Tibial nerve (tissue), 4 donors: ENCODE measurements at regions not wholly inside any gene's neighbourhood (a gene's known extent, or its start where the extent isn't known, plus 50 kb on each side); places are given as distances from the start of the nearest gene placed in this dataset.

Experiments used
- DNase-seq, 2 donors: peaks; one replicate each; pipeline ENCODE4 v3.0.0-alpha.2; 2019; ENCODE audit warnings: low spot score in 2 of 2
- H3K27ac ChIP-seq, 4 donors: fragments of 200-600 bp; sonication (generic) in 3 of 4; one replicate each; pipeline ENCODE4 v1.5.1; 2017 to 2019; ENCODE audit warnings: mild to moderate bottlenecking in 1 of 4
- H3K27me3 ChIP-seq, 2 donors: fragments of 200-600 bp; sonication (generic) in 1 of 2; one replicate each; pipeline versions ENCODE4 v1.5.1 to v1.6.0; 2017 to 2019
- H3K36me3 ChIP-seq, 3 donors: fragments of 200-600 bp; sonication (generic); one replicate each; pipeline ENCODE4 v1.5.1; 2018 to 2019
- H3K4me1 ChIP-seq, 4 donors: fragments of 200-600 bp; sonication (generic) in 3 of 4; one replicate each; pipeline ENCODE4 v1.5.1; 2017 to 2019
- H3K4me3 ChIP-seq, 4 donors: fragments of 200-600 bp; sonication (generic) in 3 of 4; one replicate each; pipeline ENCODE4 v1.5.1; 2017 to 2019; ENCODE audit warnings: mild to moderate bottlenecking in 1 of 4, moderate library complexity in 1 of 4
- H3K9me3 ChIP-seq, 4 donors: fragments of 200-600 bp; sonication (generic) in 3 of 4; one replicate each; pipeline ENCODE4 v1.5.1; 2017 to 2019
- EP300 ChIP-seq, 2 donors: sonication (generic); formaldehyde crosslinking; IDR thresholded peaks; one replicate each; pipeline ENCODE4 v1.6.1; 2017; ENCODE audit warnings: antibody characterized with exemption in 2 of 2, mild to moderate bottlenecking in 1 of 2
- POLR2A ChIP-seq, 2 donors: fragments of 450-650 bp; IDR thresholded peaks; one replicate each; pipeline ENCODE4 v1.6.1; 2017; ENCODE audit warnings: antibody characterized with exemption in 2 of 2, mild to moderate bottlenecking in 2 of 2, moderate library complexity in 2 of 2
- WGBS, 2 donors: methylation state at CpG; one replicate each; pipeline ENCODE4 v1.1.5; 2018; 5-methylcytosine and 5-hydroxymethylcytosine counted together
- TF ChIP-seq, protein P1 (sequence below), 5 experiments: fragments of 200-600 bp in 3 of 5; fragments of 450-650 bp in 2 of 5; sonication (generic) in 3 of 5; IDR thresholded peaks; one replicate each; pipeline ENCODE4 v1.5.1; 2016 to 2019; ENCODE audit warnings: antibody characterized with exemption in 5 of 5, mild to moderate bottlenecking in 3 of 5, moderate library complexity in 2 of 5

GRCh38 chr7:51630933-51631332 is 314.3 kb upstream of the COBL start:
- 92 to 95% methylated on average over 16 of the region's 16 CpGs for WGBS, 2 donors
- H3K36me3 ChIP-seq, result no peaks in the 10 kb centered on the region
- peaks cover 0 to 10% (median 0%) of the 10 kb centered on the region in 4 donors for H3K9me3 ChIP-seq
- TF ChIP-seq, protein P1, sequence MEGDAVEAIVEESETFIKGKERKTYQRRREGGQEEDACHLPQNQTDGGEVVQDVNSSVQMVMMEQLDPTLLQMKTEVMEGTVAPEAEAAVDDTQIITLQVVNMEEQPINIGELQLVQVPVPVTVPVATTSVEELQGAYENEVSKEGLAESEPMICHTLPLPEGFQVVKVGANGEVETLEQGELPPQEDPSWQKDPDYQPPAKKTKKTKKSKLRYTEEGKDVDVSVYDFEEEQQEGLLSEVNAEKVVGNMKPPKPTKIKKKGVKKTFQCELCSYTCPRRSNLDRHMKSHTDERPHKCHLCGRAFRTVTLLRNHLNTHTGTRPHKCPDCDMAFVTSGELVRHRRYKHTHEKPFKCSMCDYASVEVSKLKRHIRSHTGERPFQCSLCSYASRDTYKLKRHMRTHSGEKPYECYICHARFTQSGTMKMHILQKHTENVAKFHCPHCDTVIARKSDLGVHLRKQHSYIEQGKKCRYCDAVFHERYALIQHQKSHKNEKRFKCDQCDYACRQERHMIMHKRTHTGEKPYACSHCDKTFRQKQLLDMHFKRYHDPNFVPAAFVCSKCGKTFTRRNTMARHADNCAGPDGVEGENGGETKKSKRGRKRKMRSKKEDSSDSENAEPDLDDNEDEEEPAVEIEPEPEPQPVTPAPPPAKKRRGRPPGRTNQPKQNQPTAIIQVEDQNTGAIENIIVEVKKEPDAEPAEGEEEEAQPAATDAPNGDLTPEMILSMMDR (IDR thresholded peaks at IDR 0.05), result no peak
- TF ChIP-seq EP300 (IDR thresholded peaks at IDR 0.05), result no peak
- no peak overlapping the region for H3K27ac ChIP-seq
- no peak overlapping the region for H3K4me3 ChIP-seq
- no peaks in the 10 kb centered on the region for H3K4me1 ChIP-seq
- H3K27me3 ChIP-seq, result no peaks in the 10 kb centered on the region
- DNase-seq, result no peak

GRCh38 chr7:51629206-51629605 is 312.6 kb upstream of the COBL start:
- no peaks in the 10 kb centered on the region for H3K4me1 ChIP-seq
- no peak for TF ChIP-seq POLR2A (IDR thresholded peaks at IDR 0.05)
- TF ChIP-seq EP300 (IDR thresholded peaks at IDR 0.05), result no peak
- TF ChIP-seq, protein P1 (IDR thresholded peaks at IDR 0.05), result no peak
- WGBS, 2 donors, result 72 to 76% methylated on average over 4 to 5 of the region's 5 CpGs
- H3K4me3 ChIP-seq, result no peak overlapping the region
- H3K36me3 ChIP-seq, result no peaks in the 10 kb centered on the region
- H3K27ac ChIP-seq, result no peak overlapping the region
- DNase-seq, result no peak
- H3K9me3 ChIP-seq, result peaks cover 0 to 10% (median 0%) of the 10 kb centered on the region in 4 donors
- H3K27me3 ChIP-seq, result no peaks in the 10 kb centered on the region

DNA sequence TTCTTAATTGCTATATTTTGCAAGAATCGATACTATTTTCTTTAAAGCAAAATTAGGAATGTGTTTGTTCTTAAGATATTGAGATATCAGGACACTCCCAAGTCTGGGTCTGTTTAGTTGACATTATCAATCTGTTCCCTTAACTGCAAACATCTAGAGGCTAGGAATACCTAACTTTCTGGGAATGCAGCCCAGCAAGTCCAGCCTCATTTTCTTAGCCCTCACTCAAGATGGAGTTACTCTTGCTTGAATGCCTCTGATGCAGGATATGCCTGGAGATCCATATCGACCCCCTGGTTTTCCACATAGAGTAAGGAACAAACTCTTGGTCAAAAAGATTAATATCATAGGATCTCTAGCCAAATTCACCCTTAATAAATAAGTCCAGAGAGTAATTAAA is 305.3 kb upstream of the COBL start:
- no peaks in the 10 kb centered on the region for H3K4me1 ChIP-seq
- no peak overlapping the region for H3K27ac ChIP-seq
- H3K27me3 ChIP-seq, result no peaks in the 10 kb centered on the region
- H3K36me3 ChIP-seq, result no peaks in the 10 kb centered on the region
- DNase-seq, result no peak
- TF ChIP-seq, protein P1 (IDR thresholded peaks at IDR 0.05), result no peak
- TF ChIP-seq EP300 (IDR thresholded peaks at IDR 0.05), result no peak
- TF ChIP-seq POLR2A (IDR thresholded peaks at IDR 0.05), result no peak
- peaks cover 0 to 6% (median 0%) of the 10 kb centered on the region in 4 donors for H3K9me3 ChIP-seq
- no peak overlapping the region for H3K4me3 ChIP-seq
- WGBS, 2 donors, result 92 to 93% methylated on average over 2 of the region's 2 CpGs

DNA sequence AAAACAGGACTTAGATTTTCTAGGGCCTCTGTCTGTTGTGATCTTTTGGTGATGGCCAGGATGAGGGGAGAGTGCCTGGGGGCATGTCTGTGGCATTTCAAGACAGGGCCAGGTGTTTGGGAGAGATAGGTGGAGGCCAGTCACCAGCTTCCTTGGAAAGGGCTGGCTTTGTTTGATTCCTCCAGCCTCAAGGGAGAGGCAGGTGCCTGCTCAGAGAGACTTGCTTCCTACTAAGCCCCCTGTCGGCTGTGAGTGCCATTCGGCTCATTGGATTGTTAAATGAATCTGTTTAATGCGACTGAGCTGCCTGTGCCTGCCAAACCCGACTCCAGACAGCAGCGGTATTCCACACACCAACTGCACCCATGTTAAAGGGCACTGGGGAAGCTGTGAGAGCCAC is 304.1 kb upstream of the COBL start:
- 36 to 38% methylated on average over 5 of the region's 5 CpGs for WGBS, 2 donors
- TF ChIP-seq POLR2A (IDR thresholded peaks at IDR 0.05) (no peak), EP300 (IDR thresholded peaks at IDR 0.05) (no peak)
- TF ChIP-seq, protein P1 (IDR thresholded peaks at IDR 0.05), result no peak
- Histone ChIP-seq H3K9me3 (peaks cover 0 to 6% (median 0%) of the 10 kb centered on the region in 4 donors), H3K27me3 (no peaks in the 10 kb centered on the region), H3K4me1 (no peaks in the 10 kb centered on the region), H3K4me3 (no peak overlapping the region), H3K36me3 (no peaks in the 10 kb centered on the region), H3K27ac (no peak overlapping the region)
- DNase-seq, result no peak

DNA sequence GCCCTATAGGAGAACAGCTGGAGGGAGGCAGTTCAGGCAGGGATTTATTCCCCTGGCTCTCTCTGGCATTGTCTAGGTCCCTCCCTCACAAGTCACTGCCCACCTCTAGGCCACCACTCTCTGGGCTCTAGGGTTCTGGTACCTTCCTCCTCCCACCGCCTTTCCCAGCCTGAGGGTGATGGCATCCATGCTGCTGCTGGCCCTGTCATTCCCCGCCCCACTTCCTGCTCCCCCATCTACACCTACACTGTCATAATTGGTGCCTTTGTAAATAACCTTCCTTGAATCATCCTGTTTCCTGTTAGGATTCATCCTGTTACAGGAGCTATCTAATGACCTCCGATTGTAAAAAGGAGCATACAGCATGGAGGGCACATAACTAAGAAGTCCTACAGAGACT is 303.3 kb upstream of the COBL start:
- TF ChIP-seq, protein P1 (IDR thresholded peaks at IDR 0.05), result no peak
- no peak for TF ChIP-seq EP300 (IDR thresholded peaks at IDR 0.05)
- Histone ChIP-seq H3K27ac (no peak overlapping the region), H3K4me1 (no peaks in the 10 kb centered on the region), H3K36me3 (no peaks in the 10 kb centered on the region), H3K27me3 (no peaks in the 10 kb centered on the region), H3K4me3 (no peak overlapping the region), H3K9me3 (peaks cover 0 to 6% (median 0%) of the 10 kb centered on the region in 4 donors)
- no peak for DNase-seq
- WGBS, 2 donors, result 69 to 75% methylated on average over 3 of the region's 3 CpGs
